Fibroblast of skin of back (primary cell): ENCODE measurements at regions not wholly inside any gene's neighbourhood (a gene's known extent, or its start where the extent isn't known, plus 50 kb on each side); places are given as distances from the start of the nearest gene placed in this dataset.
"Not testable (repeated sequence)": the region's sequence is repeated elsewhere in the genome, so short reads cannot be mapped to it uniquely, and the experiment has no call there.

Experiments used
- DNase-seq: peaks from one replicate; pipeline ENCODE4 v3.0.0-alpha.2; 2013

- no peak for DNase-seq
These were observed 284.9 kb upstream of the COBL start for GRCh38 chr7:51601461-51601860.

GRCh38 chr7:51599935-51600334, 283.3 kb upstream of the COBL start:
- not testable (repeated sequence) for DNase-seq

- no peak for DNase-seq
These were observed 277.0 kb upstream of the COBL start for GRCh38 chr7:51593628-51594027.

GRCh38 chr7:51592842-51593599, 276.4 kb upstream of the COBL start:
- no peak for DNase-seq

GRCh38 chr7:51591223-51591622, 274.6 kb upstream of the COBL start:
- DNase-seq: no peak

- DNase-seq: no peak
These were observed 274.1 kb upstream of the COBL start for GRCh38 chr7:51590746-51591145.

GRCh38 chr7:51589111-51589510, 272.5 kb upstream of the COBL start:
- no peak for DNase-seq

GRCh38 chr7:51587604-51588003, 271.0 kb upstream of the COBL start:
- DNase-seq: no peak

GRCh38 chr7:51577390-51577789, 260.8 kb upstream of the COBL start:
- DNase-seq: no peak

GRCh38 chr7:51569581-51569980, 253.0 kb upstream of the COBL start:
- DNase-seq: no peak

- DNase-seq: no peak
These were observed 252.6 kb upstream of the COBL start for GRCh38 chr7:51569176-51569575.

- no peak for DNase-seq
These were observed 234.5 kb upstream of the COBL start for GRCh38 chr7:51551070-51551469.

- DNase-seq: no peak
These were observed 228.5 kb upstream of the COBL start for GRCh38 chr7:51545131-51545530.

GRCh38 chr7:51543801-51544553, 227.4 kb upstream of the COBL start:
- DNase-seq: no peak

- not testable (repeated sequence) for DNase-seq
These were observed 224.3 kb upstream of the COBL start for GRCh38 chr7:51540906-51541305.

GRCh38 chr7:51539840-51540239, 223.2 kb upstream of the COBL start:
- DNase-seq: no peak

- no peak for DNase-seq
These were observed 211.6 kb upstream of the COBL start for GRCh38 chr7:51528172-51528571.

- no peak for DNase-seq
These were observed 205.2 kb upstream of the COBL start for GRCh38 chr7:51521694-51522312.

GRCh38 chr7:51521054-51521453, 204.4 kb upstream of the COBL start:
- no peak for DNase-seq

- no peak for DNase-seq
These were observed 202.0 kb upstream of the COBL start for GRCh38 chr7:51518646-51519045.

GRCh38 chr7:51517187-51517586, 200.6 kb upstream of the COBL start:
- no peak for DNase-seq

GRCh38 chr7:51501620-51502019, 185.0 kb upstream of the COBL start:
- DNase-seq: no peak

GRCh38 chr7:51482976-51483375, 166.4 kb upstream of the COBL start:
- no peak for DNase-seq

- no peak for DNase-seq
These were observed 164.8 kb upstream of the COBL start for GRCh38 chr7:51481421-51481820.
